ENCODE measurements at regions not wholly inside any gene's neighbourhood (a gene's known extent, or its start where the extent isn't known, plus 50 kb on each side); places are given as distances from the start of the nearest gene placed in this dataset.

DNA sequence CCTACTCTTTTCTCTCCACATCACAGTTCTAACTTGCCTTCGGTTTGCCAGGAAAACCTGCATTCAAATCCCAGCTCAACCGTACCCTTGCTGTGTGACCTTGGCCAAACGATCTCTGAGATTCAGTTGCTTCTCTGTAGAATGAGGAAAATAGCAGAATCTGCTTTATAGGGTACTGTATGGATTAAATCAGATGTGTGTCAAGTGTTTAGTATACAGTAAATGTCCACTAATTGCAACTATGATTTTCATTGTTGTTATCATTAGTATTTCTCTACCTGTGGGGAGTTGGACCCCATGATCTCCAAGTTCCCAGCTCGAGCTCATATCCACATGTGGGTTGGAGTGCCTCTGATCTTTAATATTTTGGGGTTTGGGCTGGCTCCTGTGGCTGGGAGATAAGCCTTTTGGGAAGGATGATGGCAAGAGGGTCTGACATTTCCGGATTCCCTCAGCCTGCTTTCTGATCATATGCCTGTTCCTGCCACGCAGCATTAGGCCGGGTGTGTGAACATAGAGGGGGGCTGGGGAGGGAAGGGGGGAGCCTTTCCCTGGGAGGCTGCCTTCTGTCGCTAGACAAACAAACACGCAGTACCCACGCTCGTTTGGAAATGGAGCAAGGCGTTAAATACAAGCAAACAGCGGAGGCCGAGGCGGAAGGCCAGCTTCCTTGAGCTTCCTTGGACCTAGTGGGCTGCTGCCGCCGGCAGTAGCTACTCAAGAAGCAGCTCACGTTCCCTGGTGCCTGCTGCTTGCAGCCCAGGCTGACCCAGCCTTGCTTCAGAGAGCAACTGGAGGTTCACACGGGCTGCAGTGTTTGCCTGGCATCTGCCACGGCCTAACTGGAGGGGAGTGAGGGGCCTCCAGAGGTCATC, 213.5 kb upstream of the LHX5 start:
- no peak for DNase-seq (ENCODE audit: low spot score)

DNA sequence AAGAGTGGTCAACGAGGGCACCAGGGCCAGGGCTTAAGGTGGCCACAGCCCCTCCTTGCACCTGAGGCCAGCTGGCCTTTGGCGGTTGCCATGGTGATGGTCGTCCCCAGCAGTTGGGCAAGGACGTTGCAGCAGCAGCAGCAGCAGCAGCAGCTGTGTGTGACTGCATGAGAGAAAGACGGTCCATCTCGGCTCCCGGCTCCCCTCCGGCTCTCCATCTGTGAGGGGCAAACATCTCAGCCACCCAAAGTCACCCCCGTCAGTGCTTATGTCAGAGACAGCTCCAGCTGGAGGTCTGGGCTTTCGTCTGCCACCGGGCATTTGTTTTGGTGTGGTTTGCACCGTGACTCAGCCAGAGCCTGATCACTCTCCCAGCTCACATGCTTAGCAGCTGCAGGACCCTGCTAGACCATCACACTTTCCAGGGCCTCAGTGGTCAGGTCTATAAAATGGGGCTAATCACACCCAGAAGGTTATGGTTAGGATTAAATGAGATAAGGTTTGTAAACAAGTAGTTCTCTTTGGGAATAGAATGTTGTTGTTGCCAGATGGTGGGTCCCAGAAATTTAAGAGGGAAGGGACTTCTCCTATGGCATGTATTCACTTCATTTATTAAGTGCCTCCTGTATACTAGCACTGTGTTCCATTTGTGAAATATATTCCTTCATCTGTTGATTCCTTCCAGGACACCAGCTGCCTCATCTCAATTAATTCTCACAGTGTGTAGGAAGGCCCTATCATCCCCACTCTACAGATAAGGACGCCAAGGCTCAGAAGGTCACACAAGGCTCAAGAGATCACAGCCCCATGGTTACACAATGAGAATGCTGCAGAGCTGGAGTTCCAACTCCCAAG, 212.6 kb upstream of the LHX5 start:
- DNase-seq (ENCODE audit: low spot score) = peak; percentile 38

GRCh38 chr12:113683574-113683973, 211.9 kb upstream of the LHX5 start:
- DNase-seq (ENCODE audit: low spot score) = no peak

DNA sequence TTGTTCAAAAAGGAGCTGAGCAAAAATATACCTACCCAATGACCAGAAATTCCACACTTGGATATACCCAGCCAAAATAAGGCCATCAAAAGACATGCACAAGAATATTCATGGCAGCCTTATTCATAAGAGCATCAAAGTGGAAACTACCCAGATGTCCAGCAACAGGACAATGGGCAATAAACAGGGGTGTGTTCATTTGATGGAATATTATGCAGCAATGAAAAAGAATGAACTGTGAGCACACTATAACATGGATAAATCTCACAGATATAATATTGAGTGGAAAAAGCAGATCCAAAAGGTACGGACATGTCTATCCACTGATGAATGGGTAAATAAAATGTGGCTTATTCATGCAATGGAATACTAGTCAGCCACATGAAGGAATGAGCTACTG, 209.2 kb upstream of the LHX5 start:
- DNase-seq (ENCODE audit: low spot score) = no peak

GRCh38 chr12:113678223-113679119, 206.8 kb upstream of the LHX5 start:
- no peak for DNase-seq (ENCODE audit: low spot score)

- no peak for DNase-seq (ENCODE audit: low spot score)
Measured at GRCh38 chr12:113676547-113676946, 204.9 kb upstream of the LHX5 start.

GRCh38 chr12:113676117-113676516, 204.4 kb upstream of the LHX5 start:
- no peak for DNase-seq (ENCODE audit: low spot score)

DNA sequence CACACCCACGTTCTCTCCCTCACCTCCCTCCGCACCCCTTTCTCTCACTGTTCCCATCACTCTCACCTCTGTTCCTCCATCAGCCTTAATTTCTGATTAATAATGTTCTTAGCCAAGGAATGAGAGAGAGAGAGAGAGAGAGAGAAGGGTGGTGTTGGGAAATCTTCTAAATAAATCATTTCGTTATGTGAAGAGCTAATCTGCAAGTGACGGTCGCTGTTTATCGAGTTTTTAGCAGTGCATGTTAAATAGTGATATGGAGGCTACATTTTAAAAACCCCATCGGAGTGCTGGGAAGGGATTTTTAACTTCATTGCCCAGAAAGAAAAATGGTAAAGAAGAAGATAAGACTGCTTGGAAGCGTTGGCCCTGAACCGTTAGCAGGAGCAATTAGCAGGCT, 203.3 kb upstream of the LHX5 start:
- no peak for DNase-seq (ENCODE audit: low spot score)

DNA sequence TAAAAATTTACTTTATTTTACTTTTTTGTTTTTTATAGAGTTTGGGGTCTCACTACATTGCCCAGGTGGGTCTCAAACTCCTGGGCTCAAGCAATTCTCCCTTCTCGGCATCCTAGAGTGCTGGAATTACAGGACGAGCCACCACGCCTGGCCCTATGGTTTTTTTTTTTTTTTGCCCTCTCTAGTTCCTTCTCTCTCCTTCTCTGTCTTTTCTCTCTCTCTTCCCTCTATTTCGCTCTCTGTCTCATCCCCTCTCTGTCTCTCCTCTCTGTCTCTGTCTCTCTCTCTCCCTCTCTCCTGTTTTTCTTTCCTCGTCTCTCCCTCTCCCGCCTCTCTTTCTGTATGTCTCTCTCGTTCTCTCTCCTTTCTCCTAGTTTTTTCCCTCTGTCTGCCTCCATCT, 202.6 kb upstream of the LHX5 start:
- DNase-seq (ENCODE audit: low spot score) = no peak

- no peak for DNase-seq (ENCODE audit: low spot score)
Measured at GRCh38 chr12:113673458-113674238, 202.0 kb upstream of the LHX5 start.

- no peak for DNase-seq (ENCODE audit: low spot score)
Measured at GRCh38 chr12:113670742-113671141, 199.1 kb upstream of the LHX5 start.

- no peak for DNase-seq (ENCODE audit: low spot score)
Measured at GRCh38 chr12:113667676-113668356, 196.1 kb upstream of the LHX5 start.

DNA sequence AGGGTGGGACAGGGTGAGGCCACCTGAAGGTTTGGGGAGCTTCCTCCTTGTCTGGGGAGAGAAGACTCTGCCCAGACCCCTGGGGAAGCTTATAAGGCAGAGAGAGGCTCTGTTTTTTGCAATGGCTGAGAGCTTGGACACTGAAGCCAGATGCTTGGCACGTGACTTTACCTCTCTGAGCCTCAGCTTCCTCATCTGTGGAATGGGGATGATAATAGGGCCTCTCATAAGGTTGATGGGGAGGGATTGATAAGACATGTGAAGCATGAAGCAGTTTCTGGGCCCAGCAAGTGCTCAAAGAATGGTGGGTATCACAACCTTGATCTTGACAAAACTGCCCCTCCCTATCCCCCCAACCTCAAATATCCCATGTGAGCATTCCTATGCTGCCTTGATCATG, 195.4 kb upstream of the LHX5 start:
- DNase-seq (ENCODE audit: low spot score) = no peak

DNA sequence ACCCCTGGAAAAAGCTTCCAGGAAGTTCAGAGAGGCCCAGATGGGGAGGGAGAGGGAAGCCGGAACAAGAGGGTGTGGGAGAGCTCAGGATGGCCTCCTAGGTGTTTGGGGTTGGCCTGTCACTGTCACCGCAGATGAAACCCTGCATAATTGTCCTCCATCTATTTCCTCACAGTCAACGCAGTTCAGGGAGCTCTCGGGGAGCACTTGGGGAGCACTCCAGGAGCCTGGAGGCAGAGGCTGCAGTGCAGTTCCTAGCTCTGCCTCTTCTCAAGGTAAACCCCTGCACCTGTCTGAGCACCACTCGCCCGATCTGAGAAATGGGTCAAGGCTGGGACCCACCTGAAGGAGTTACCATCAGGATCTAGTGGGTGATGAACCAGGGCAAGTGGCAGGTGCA, 194.6 kb upstream of the LHX5 start:
- no peak for DNase-seq (ENCODE audit: low spot score)

DNA sequence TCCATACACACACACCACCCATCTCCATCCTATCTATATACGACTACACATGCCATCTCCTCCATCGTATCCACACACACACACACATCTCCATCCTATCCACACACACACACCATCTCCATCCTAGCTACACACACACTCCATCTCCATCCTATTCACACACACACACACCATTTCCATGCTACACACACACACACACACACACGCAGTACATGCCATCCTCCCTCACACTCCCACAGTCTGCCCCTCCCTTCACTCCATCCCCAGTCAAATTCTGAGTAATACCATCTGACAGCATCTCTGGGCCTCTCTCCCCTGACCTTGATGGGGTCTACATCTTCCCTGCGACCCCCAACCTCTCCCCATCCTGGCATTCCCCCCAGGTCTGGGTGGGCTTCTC, 193.8 kb upstream of the LHX5 start:
- DNase-seq (ENCODE audit: low spot score) = no peak

DNA sequence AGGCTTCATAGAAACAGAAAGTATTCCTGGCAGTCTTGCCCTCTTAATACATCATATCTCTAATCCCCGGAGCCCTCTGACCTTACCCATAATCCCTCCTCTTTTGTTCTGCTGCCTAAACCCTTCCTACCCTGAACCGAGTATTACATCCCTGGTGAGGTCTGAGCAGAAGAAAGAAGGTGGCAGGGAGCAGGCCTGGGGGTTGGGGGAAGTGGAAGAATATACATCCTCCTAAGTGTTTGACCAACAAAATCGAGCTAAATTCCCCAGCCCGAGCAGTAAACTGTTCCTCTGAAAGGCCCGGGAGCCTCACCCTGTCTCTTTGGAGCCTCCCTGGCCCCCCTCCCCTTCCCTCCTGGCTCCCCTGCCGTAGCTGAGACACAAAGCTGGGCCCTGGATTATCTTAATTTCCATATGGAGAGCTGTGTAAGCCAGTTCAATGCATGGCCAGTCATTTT, 192.6 kb upstream of the LHX5 start:
- no peak for DNase-seq (ENCODE audit: low spot score)

DNA sequence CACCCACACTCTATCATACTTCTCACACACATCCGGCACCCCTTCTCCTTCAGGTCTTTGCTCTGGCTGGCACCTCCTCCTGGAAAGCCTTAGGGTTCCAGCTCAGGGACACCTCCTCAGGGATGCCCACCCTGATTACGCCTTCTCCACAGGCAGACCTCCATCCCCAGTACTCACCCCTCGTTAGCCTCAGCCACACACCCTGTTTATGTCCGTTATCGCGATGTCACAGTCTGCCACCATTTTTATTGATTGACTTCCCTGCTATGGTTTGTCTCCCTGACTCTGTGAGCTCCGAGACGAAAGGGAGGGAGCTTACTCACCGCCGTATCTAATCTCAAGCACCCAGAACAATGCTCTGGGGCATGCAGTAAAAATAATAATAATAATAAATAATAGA, 191.7 kb upstream of the LHX5 start:
- DNase-seq (ENCODE audit: low spot score) = no peak

DNA sequence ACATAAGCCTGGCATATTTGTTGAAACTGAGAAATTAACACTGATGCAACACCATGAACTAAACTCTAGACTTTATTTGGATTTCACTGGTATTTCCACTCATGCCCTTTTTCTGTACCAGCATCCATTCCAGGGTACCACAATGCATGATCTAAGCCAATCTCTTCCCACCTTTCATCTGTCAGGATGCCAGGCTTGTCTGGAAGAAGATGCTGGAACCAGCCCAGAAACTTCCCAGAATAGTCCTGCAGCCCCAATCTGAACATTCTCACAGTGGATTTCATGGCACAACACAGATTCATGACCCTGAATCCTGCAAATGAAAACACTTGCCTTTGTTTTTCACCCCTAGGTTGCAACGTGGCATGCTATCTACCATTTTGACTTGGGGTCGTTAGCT, 189.3 kb upstream of the LHX5 start:
- no peak for DNase-seq (ENCODE audit: low spot score)

DNA sequence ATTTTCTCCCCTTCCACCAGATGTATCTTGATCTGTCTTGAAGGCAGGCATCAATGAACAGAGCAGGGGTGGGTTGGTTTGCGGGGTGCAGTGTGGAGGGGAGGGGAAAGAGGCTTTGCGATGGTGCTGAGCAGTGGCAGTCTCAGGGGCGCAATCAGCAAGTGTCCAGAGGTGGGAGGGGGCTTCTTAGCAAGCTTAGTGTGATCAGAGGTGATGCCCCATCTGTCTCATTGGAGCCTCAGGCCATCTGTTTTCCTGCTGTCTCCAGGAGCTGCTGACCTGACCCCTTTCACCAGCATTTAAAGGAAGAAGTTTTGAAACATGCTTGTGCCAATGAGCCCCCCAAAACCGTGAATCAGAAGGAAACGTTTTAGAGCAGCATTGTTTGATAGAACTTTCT, 187.7 kb upstream of the LHX5 start:
- no peak for DNase-seq (ENCODE audit: low spot score)

GRCh38 chr12:113659015-113659414, 187.3 kb upstream of the LHX5 start:
- DNase-seq (ENCODE audit: low spot score) = no peak

Measured in H4 (cell line).